GM12891 (cell line): ENCODE measurements at regions not wholly inside any gene's neighbourhood (a gene's known extent, or its start where the extent isn't known, plus 50 kb on each side); places are given as distances from the start of the nearest gene placed in this dataset.

Source experiments
- PAX5 ChIP-seq: IDR thresholded peaks from 2 replicates; pipeline ENCODE4 v1.6.1; 2011; ENCODE audit warnings: low read length, moderate library complexity, mild to moderate bottlenecking; ENCODE audit not compliant: insufficient read depth, severe bottlenecking
- POLR2A ChIP-seq: IDR thresholded peaks from 2 replicates; pipeline ENCODE4 v1.6.1; 2011; ENCODE audit warnings: low read depth, low read length, control low read depth
- POLR2AphosphoS5 ChIP-seq: IDR thresholded peaks from 2 replicates; pipeline ENCODE4 v1.6.1; 2011; ENCODE audit warnings: low read depth, low read length, control low read depth
- POU2F2 ChIP-seq: IDR thresholded peaks from 2 replicates; pipeline ENCODE4 v1.6.1; 2011; ENCODE audit warnings: low read depth, mild to moderate bottlenecking, control low read depth, low read length, moderate library complexity
- TAF1 ChIP-seq: IDR thresholded peaks from 2 replicates; pipeline ENCODE4 v1.6.1; 2011; ENCODE audit warnings: low read depth, low read length, control low read depth

GRCh38 chr2:200041639-200042038 lies 86.3 kb downstream of the MAIP1 start:
- TF ChIP-seq POLR2AphosphoS5 (no peak), POLR2A (no peak), TAF1 (no peak), POU2F2 (no peak), PAX5 (no peak)
